HCT116 (cell line): ENCODE measurements at regions not wholly inside any gene's neighbourhood (a gene's known extent, or its start where the extent isn't known, plus 50 kb on each side); places are given as distances from the start of the nearest gene placed in this dataset.

ENCODE experiments used
- ATAC-seq: fragments of 200-7000 bp; cut with Tn5 transposase; 2 replicates; pipeline ENCODE4 v1.9.1; 2020; ENCODE audit warnings: mild to moderate bottlenecking, moderate library complexity
- BruUV-seq: library from RNA; stranded (reverse); fragments of 400-500 nt; replicated peaks from 2 replicates; lab custom pipeline; 2021; lab: Mats Ljungman, UMichigan
- CTCF ChIA-PET: fragments of 300-600 bp; sonication (Branson Sonifier 250); formaldehyde crosslinking; loops from one replicate; lab custom pipeline; 2021; ENCODE audit warnings: antibody characterized with exemption; lab: Charles Lee
- POLR2A ChIA-PET: fragments of 300-600, 350-600 bp; sonication (Branson Sonifier 250); formaldehyde crosslinking; loops from one replicate; lab custom pipeline; 2021; ENCODE audit warnings: antibody characterized with exemption; lab: Charles Lee
- RAD21 ChIA-PET, 2 experiments: fragments of 300-600 bp; sonication (Branson Sonifier 250); formaldehyde crosslinking; loops; one replicate each; lab custom pipeline; 2023; ENCODE audit warnings: low total read pairs in 2 of 2; ENCODE audit not compliant: uncharacterized antibody in 2 of 2, unreplicated experiment in 2 of 2, low non-redundant PET in 1 of 2; lab: Charles Lee
- DNase-seq: peaks from one replicate; pipeline ENCODE4 v3.0.0-alpha.2; 2010; ENCODE audit warnings: low read depth, low spot score
- H2AFZ ChIP-seq: fragments of 200-600 bp; shearing (Covaris generic), sonication (generic); 2 replicates; pipeline ENCODE4 v1.6.1; 2017; ENCODE audit warnings: low read depth, mixed run types, mixed read lengths, antibody characterized with exemption, low read length; ENCODE audit not compliant: poor library complexity, severe bottlenecking
- H3K27ac ChIP-seq: 2 replicates; pipeline ENCODE4 v1.5.1; 2012; ENCODE audit warnings: low read depth, low read length
- H3K27me3 ChIP-seq: fragments of 200-600 bp; sonication (generic); 2 replicates; pipeline ENCODE4 v1.6.1; 2016; ENCODE audit warnings: mixed run types, low read length, mixed read lengths; ENCODE audit not compliant: insufficient read depth
- H3K36me3 ChIP-seq, 2 experiments: fragments of 200-500 bp in 1 of 2; fragments of 200-600 bp in 1 of 2; sonication (Bioruptor generic) in 1 of 2; sonication (generic) in 1 of 2; 2 replicates each; pipeline versions ENCODE4 v1.5.1 to v1.6.1; 2014 to 2016; ENCODE audit warnings: low read length in 2 of 2, inconsistent platforms in 1 of 2, mixed read lengths in 1 of 2, mixed run types in 1 of 2; ENCODE audit not compliant: insufficient read depth in 2 of 2, control insufficient read depth in 1 of 2
- H3K4me1 ChIP-seq, 2 experiments: fragments of 200-600 bp in 1 of 2; sonication (generic) in 1 of 2; 2 replicates each; pipeline versions ENCODE4 v1.5.1 to v1.6.1; 2012 to 2017; ENCODE audit warnings: low read length in 2 of 2, inconsistent platforms in 1 of 2, mild to moderate bottlenecking in 1 of 2, mixed read lengths in 1 of 2, mixed run types in 1 of 2, moderate library complexity in 1 of 2; ENCODE audit not compliant: insufficient read depth in 2 of 2, control insufficient read depth in 1 of 2
- H3K4me2 ChIP-seq: fragments of 200-600 bp; sonication (generic); 2 replicates; pipeline ENCODE4 v1.6.1; 2017; ENCODE audit warnings: mixed run types, low read length, mixed read lengths
- H3K4me3 ChIP-seq, 2 experiments: fragments of 200-600 bp in 1 of 2; sonication (generic) in 1 of 2; replicated peaks in 1 of 2; 2 replicates each; pipeline ENCODE4 v1.5.1; 2011 to 2016; ENCODE audit warnings: low read length in 2 of 2, control low read depth in 1 of 2, low read depth in 1 of 2, mild to moderate bottlenecking in 1 of 2, mixed read lengths in 1 of 2, mixed run types in 1 of 2
- H3K79me2 ChIP-seq: fragments of 200-600 bp; sonication (generic); 2 replicates; pipeline ENCODE4 v1.6.1; 2017; ENCODE audit warnings: mild to moderate bottlenecking, mixed run types, low read length, moderate library complexity, mixed read lengths; ENCODE audit not compliant: insufficient read depth
- H3K9ac ChIP-seq: fragments of 200-600 bp; sonication (generic); 2 replicates; pipeline ENCODE4 v1.6.1; 2016; ENCODE audit warnings: low read length, mixed read lengths
- H3K9me2 ChIP-seq: fragments of 200-600 bp; sonication (generic), shearing (Covaris generic); 2 replicates; pipeline ENCODE4 v1.6.1; 2017; ENCODE audit warnings: mixed run types, mild to moderate bottlenecking, moderate library complexity; ENCODE audit not compliant: insufficient read depth
- H3K9me3 ChIP-seq, 2 experiments: fragments of 200-500 bp in 1 of 2; fragments of 200-600 bp in 1 of 2; sonication (Bioruptor generic) in 1 of 2; sonication (generic) in 1 of 2; 2 replicates each; pipeline ENCODE4 v1.6.1; 2014 to 2017; ENCODE audit warnings: low read length in 2 of 2, mixed read lengths in 2 of 2, inconsistent platforms in 1 of 2, low read depth in 1 of 2, mild to moderate bottlenecking in 1 of 2, mixed run types in 1 of 2, moderate library complexity in 1 of 2; ENCODE audit not compliant: control insufficient read depth in 1 of 2, insufficient read depth in 1 of 2
- H4K20me1 ChIP-seq: fragments of 200-600 bp; sonication (generic), shearing (Covaris generic); 2 replicates; pipeline ENCODE4 v1.6.1; 2017; ENCODE audit warnings: mixed run types, mild to moderate bottlenecking, moderate library complexity; ENCODE audit not compliant: insufficient read depth
- EGR1 ChIP-seq: IDR thresholded peaks from 2 replicates; pipeline ENCODE4 v1.6.1; 2012; ENCODE audit warnings: low read depth
- FOSL1 ChIP-seq: IDR thresholded peaks from 2 replicates; pipeline ENCODE4 v1.6.1; 2012; ENCODE audit warnings: low read depth
- MAX ChIP-seq: IDR thresholded peaks from 2 replicates; pipeline ENCODE4 v1.6.1; 2012
- POLR2A ChIP-seq: IDR thresholded peaks from 2 replicates; pipeline ENCODE4 v1.7.0; 2011; ENCODE audit warnings: borderline replicate concordance; ENCODE audit not compliant: insufficient read depth, insufficient read length; ENCODE audit errors: extremely low read depth
- REST ChIP-seq: IDR thresholded peaks from 2 replicates; pipeline ENCODE4 v1.6.1; 2012; ENCODE audit warnings: low read depth
- SP1 ChIP-seq: IDR thresholded peaks from 2 replicates; pipeline ENCODE4 v1.6.1; 2012; ENCODE audit warnings: low read depth
- YY1 ChIP-seq: IDR thresholded peaks from 2 replicates; pipeline ENCODE4 v1.6.1; 2011; ENCODE audit warnings: low read length, low read depth, moderate library complexity, mild to moderate bottlenecking; ENCODE audit not compliant: insufficient replicate concordance; ENCODE audit errors: extremely low read depth
- ZNF274 ChIP-seq: fragments of 200-500 bp; sonication (Bioruptor generic); IDR thresholded peaks from 2 replicates; pipeline ENCODE4 v1.6.1; 2014; ENCODE audit warnings: mild to moderate bottlenecking, low read depth, low read length, inconsistent platforms
- intact Hi-C: fragments of 100-400 bp; cut with micrococcal nuclease; formaldehyde crosslinking; loops from 2 replicates; pipeline ENCODE4 v1.10.0; 2022

- Histone ChIP-seq H3K9me3 (no peaks in the 10 kb centered on the region), H3K4me1 (no peaks in the 10 kb centered on the region), H3K9me2 (no peaks in the 10 kb centered on the region), H3K4me3 (no peak overlapping the region), H3K79me2 (no peaks in the 10 kb centered on the region), H3K36me3 (no peaks in the 10 kb centered on the region), H3K27me3 (no peaks in the 10 kb centered on the region), H3K27ac (no peak overlapping the region), H2AFZ (no peak overlapping the region), H3K4me2 (no peak overlapping the region), H3K9ac (no peak overlapping the region), H4K20me1 (no peaks in the 10 kb centered on the region)
- intact Hi-C loops = no loop called here
- ATAC-seq (no peak), DNase-seq (no peak)
- ChIA-PET CTCF (interaction anchor here (1.6 kb wide), 1 partner anchor 509 kb away, joined by 4 read pairs; no protein-coding TSS in a partner anchor), RAD21 (no interaction called here), POLR2A (no interaction called here)
- BruUV-seq = no TSS peak
- TF ChIP-seq FOSL1 = no peak
- TF ChIP-seq MAX = no peak
Observed at GRCh38 chr10:123552760-123553554, 113.2 kb upstream of the GPR26 start.

- Histone ChIP-seq H3K4me3 (no peak overlapping the region), H3K36me3 (no peaks in the 10 kb centered on the region), H2AFZ (no peak overlapping the region), H3K9ac (no peak overlapping the region), H4K20me1 (no peaks in the 10 kb centered on the region), H3K79me2 (no peaks in the 10 kb centered on the region), H3K4me2 (no peak overlapping the region), H3K9me3 (no peaks in the 10 kb centered on the region), H3K27me3 (no peaks in the 10 kb centered on the region), H3K9me2 (no peaks in the 10 kb centered on the region), H3K27ac (no peak overlapping the region), H3K4me1 (no peaks in the 10 kb centered on the region)
- BruUV-seq = no TSS peak
- ATAC-seq (no peak), DNase-seq (no peak)
- POLR2A ChIA-PET = no interaction called here
- TF ChIP-seq SP1 = no peak
- no peak for TF ChIP-seq POLR2A
- TF ChIP-seq EGR1 = no peak
- no peak for TF ChIP-seq REST
- no peak for TF ChIP-seq ZNF274
- no peak for TF ChIP-seq FOSL1
- TF ChIP-seq YY1 = no peak
- CTCF ChIA-PET = interaction anchor here (1.1 to 1.3 kb wide), 2 partner anchors 20 to 510 kb away, joined by 4 to 5 read pairs; no protein-coding TSS in a partner anchor
- RAD21 ChIA-PET = no interaction called here
- intact Hi-C loops = no loop called here
Observed at GRCh38 chr10:123553810-123554430, 112.2 kb upstream of the GPR26 start.
